ENCODE measurements at regions not wholly inside any gene's neighbourhood (a gene's known extent, or its start where the extent isn't known, plus 50 kb on each side); places are given as distances from the start of the nearest gene placed in this dataset.

DNA sequence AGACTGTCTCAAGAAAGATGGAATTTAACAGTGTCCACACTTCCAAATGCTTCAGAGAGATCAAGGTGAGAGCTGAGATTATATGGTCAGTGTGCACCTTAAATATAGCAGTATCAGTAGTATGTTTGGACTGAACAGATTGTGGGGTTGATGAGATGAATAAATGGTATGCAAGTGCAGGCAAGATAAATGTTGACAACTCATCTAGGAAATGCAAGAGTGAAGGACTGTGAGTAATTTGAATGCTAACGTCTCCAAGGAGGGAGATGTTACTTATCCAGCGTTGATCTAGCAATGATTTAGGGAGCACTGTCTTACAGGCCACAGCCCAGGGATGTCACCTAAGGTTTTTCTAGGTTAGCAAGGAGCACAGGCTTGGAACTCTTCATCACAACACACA lies 170.7 kb upstream of the GALNT2 start:
- DNase-seq (no peak), ATAC-seq (no peak)
- H3K27ac ChIP-seq (ENCODE audit: low read length), result no peak overlapping the region
- peaks cover 21% of the 10 kb centered on the region for H3K27me3 ChIP-seq (ENCODE audit: low read length)
- no peak overlapping the region for H3K9ac ChIP-seq (ENCODE audit: low read length)
- intact Hi-C loops (cut with micrococcal nuclease), result no loop called here
- no peak overlapping the region for H2AFZ ChIP-seq (ENCODE audit: low read length)
- BruUV-seq (replicated peaks), result no TSS peak
- H3K9me3 ChIP-seq (ENCODE audit: low read length), result no peaks in the 10 kb centered on the region
- H4K20me1 ChIP-seq (ENCODE audit: low read length), result no peaks in the 10 kb centered on the region
- no peaks in the 10 kb centered on the region for H3K9me2 ChIP-seq (replicated peaks; ENCODE audit: low read length)
- no peak overlapping the region for H3K4me2 ChIP-seq (ENCODE audit: low read length)
- H3K79me2 ChIP-seq (ENCODE audit: low read length), result no peaks in the 10 kb centered on the region
- ChIA-PET POLR2A (ENCODE audit: unreplicated experiment) (no interaction called here), CTCF (no interaction called here)
- no peaks in the 10 kb centered on the region for H3K36me3 ChIP-seq (ENCODE audit: low read depth, low read length)
- H3F3A ChIP-seq (ENCODE audit: low read length, unreplicated experiment), result no peaks in the 10 kb centered on the region
- H3K4me1 ChIP-seq (ENCODE audit: insufficient read depth, low read length), result peaks cover 25% of the 10 kb centered on the region
- H3K4me3 ChIP-seq (ENCODE audit: low read length), result no peak overlapping the region
- no peak for TF ChIP-seq EZH2 (IDR thresholded peaks at IDR 0.05; ENCODE audit: low read length, unreplicated experiment)
- TF ChIP-seq, protein P1, sequence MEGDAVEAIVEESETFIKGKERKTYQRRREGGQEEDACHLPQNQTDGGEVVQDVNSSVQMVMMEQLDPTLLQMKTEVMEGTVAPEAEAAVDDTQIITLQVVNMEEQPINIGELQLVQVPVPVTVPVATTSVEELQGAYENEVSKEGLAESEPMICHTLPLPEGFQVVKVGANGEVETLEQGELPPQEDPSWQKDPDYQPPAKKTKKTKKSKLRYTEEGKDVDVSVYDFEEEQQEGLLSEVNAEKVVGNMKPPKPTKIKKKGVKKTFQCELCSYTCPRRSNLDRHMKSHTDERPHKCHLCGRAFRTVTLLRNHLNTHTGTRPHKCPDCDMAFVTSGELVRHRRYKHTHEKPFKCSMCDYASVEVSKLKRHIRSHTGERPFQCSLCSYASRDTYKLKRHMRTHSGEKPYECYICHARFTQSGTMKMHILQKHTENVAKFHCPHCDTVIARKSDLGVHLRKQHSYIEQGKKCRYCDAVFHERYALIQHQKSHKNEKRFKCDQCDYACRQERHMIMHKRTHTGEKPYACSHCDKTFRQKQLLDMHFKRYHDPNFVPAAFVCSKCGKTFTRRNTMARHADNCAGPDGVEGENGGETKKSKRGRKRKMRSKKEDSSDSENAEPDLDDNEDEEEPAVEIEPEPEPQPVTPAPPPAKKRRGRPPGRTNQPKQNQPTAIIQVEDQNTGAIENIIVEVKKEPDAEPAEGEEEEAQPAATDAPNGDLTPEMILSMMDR (conservative IDR thresholded peaks at IDR 0.05; ENCODE audit: low read depth, low read length), result no peak

DNA sequence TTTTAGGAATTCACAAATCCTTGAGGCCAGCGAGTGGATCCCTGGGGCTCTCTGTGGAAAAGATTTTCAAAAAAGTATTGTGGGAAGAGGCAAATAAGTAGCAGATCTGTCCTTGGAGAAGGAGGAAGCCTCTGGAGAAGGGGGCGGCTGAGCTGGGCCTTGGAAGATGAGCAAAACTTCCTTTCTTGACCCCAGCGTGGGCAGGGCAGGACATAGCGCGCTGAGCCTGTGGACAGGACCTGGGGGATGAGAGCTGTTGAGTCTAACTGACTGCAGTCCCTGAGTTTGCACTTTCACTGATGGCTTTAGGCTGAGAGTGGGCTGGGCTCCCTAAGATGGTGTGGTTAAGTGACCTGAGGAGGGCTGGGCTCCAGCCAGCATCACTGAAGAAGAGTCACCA lies 170.2 kb upstream of the GALNT2 start:
- H3K4me2 ChIP-seq (ENCODE audit: low read length), result no peak overlapping the region
- no peaks in the 10 kb centered on the region for H3K9me3 ChIP-seq (ENCODE audit: low read length)
- no peak for DNase-seq
- TF ChIP-seq EZH2 (IDR thresholded peaks at IDR 0.05; ENCODE audit: low read length, unreplicated experiment), result no peak
- TF ChIP-seq, protein P1 (conservative IDR thresholded peaks at IDR 0.05; ENCODE audit: low read depth, low read length), result no peak
- no peaks in the 10 kb centered on the region for H3F3A ChIP-seq (ENCODE audit: low read length, unreplicated experiment)
- H3K36me3 ChIP-seq (ENCODE audit: low read depth, low read length), result no peaks in the 10 kb centered on the region
- no peaks in the 10 kb centered on the region for H3K79me2 ChIP-seq (ENCODE audit: low read length)
- H3K4me1 ChIP-seq (ENCODE audit: insufficient read depth, low read length), result peaks cover 25% of the 10 kb centered on the region
- ChIA-PET POLR2A (ENCODE audit: unreplicated experiment) (no interaction called here), CTCF (no interaction called here)
- H2AFZ ChIP-seq (ENCODE audit: low read length), result no peak overlapping the region
- H3K27ac ChIP-seq (ENCODE audit: low read length), result no peak overlapping the region
- ATAC-seq, result no peak
- H3K4me3 ChIP-seq (ENCODE audit: low read length), result no peak overlapping the region
- no peaks in the 10 kb centered on the region for H4K20me1 ChIP-seq (ENCODE audit: low read length)
- intact Hi-C loops (cut with micrococcal nuclease), result no loop called here
- H3K9me2 ChIP-seq (replicated peaks; ENCODE audit: low read length), result no peaks in the 10 kb centered on the region
- no TSS peak for BruUV-seq (replicated peaks)
- H3K27me3 ChIP-seq (ENCODE audit: low read length), result peaks cover 25% of the 10 kb centered on the region
- H3K9ac ChIP-seq (ENCODE audit: low read length), result no peak overlapping the region

DNA sequence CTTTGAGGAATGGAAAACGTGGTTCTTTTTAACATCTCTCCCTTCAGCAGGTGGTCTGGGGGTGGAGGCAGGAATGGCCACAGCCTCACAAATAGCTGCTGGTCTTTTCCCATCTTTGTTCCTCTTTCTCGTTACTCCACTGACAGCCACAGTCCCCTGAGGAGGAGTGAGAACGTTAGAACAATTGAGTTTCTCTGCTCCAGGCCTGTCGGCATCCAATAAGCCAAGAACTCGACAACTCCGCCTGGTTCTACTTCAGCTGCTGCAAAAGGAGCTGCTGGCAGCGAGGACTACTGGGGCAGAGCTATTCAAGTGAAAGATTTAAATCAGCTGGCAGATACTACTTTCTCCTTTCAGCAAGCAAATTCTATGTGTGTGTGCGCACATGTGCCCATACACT lies 169.5 kb upstream of the GALNT2 start:
- Histone ChIP-seq H3K36me3 (ENCODE audit: low read depth, low read length) (no peaks in the 10 kb centered on the region), H3K27me3 (ENCODE audit: low read length) (peaks cover 30% of the 10 kb centered on the region), H3K9me3 (ENCODE audit: low read length) (no peaks in the 10 kb centered on the region), H3F3A (ENCODE audit: low read length, unreplicated experiment) (no peaks in the 10 kb centered on the region), H4K20me1 (ENCODE audit: low read length) (no peaks in the 10 kb centered on the region), H2AFZ (ENCODE audit: low read length) (no peak overlapping the region), H3K4me1 (ENCODE audit: insufficient read depth, low read length) (peaks cover 25% of the 10 kb centered on the region), H3K27ac (ENCODE audit: low read length) (no peak overlapping the region), H3K9me2 (replicated peaks; ENCODE audit: low read length) (no peaks in the 10 kb centered on the region), H3K4me3 (ENCODE audit: low read length) (no peak overlapping the region), H3K79me2 (ENCODE audit: low read length) (no peaks in the 10 kb centered on the region), H3K9ac (ENCODE audit: low read length) (no peak overlapping the region), H3K4me2 (ENCODE audit: low read length) (no peak overlapping the region)
- DNase-seq, result no peak
- BruUV-seq (replicated peaks), result no TSS peak
- ChIA-PET CTCF (no interaction called here), POLR2A (ENCODE audit: unreplicated experiment) (no interaction called here)
- no peak for ATAC-seq
- TF ChIP-seq, protein P1 (conservative IDR thresholded peaks at IDR 0.05; ENCODE audit: low read depth, low read length), result no peak
- TF ChIP-seq EZH2 (IDR thresholded peaks at IDR 0.05; ENCODE audit: low read length, unreplicated experiment), result no peak
- no peak for TF ChIP-seq EZH2phosphoT487 (IDR thresholded peaks at IDR 0.05; ENCODE audit: borderline replicate concordance, low read length)
- intact Hi-C loops (cut with micrococcal nuclease), result no loop called here
